ENCODE measurements at regions not wholly inside any gene's neighbourhood (a gene's known extent, or its start where the extent isn't known, plus 50 kb on each side); places are given as distances from the start of the nearest gene placed in this dataset.

DNA sequence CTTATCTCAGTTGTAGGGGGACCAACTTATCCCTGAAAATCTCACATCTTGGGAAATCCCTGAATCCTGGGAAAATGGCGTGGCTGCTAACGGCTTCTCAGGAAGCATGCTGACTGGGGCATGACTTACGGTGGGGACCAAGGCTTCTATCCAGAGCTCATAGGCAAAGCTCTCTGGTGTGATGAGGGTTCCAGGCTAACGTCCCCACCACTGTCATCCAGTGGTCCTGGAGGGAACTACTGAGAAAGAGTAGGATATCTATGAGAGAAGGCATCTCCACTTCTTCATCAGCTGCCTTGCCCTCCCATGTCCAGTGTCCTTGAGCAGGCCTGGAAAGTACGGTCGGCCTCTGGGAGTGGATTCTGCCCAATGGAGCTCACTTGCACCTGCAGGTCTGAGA lies 210.4 kb upstream of the B3GAT1 start:
- TF ChIP-seq, protein P1, sequence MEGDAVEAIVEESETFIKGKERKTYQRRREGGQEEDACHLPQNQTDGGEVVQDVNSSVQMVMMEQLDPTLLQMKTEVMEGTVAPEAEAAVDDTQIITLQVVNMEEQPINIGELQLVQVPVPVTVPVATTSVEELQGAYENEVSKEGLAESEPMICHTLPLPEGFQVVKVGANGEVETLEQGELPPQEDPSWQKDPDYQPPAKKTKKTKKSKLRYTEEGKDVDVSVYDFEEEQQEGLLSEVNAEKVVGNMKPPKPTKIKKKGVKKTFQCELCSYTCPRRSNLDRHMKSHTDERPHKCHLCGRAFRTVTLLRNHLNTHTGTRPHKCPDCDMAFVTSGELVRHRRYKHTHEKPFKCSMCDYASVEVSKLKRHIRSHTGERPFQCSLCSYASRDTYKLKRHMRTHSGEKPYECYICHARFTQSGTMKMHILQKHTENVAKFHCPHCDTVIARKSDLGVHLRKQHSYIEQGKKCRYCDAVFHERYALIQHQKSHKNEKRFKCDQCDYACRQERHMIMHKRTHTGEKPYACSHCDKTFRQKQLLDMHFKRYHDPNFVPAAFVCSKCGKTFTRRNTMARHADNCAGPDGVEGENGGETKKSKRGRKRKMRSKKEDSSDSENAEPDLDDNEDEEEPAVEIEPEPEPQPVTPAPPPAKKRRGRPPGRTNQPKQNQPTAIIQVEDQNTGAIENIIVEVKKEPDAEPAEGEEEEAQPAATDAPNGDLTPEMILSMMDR (IDR thresholded peaks at IDR 0.05): no peak
- TF ChIP-seq POLR2A (IDR thresholded peaks at IDR 0.05): no peak

All from adrenal gland (tissue), 5 donors.